IMR-90 (cell line): ENCODE measurements at regions not wholly inside any gene's neighbourhood (a gene's known extent, or its start where the extent isn't known, plus 50 kb on each side); places are given as distances from the start of the nearest gene placed in this dataset.

Source experiments
- ATAC-seq: fragments of 200-7000 bp; cut with Tn5 transposase; 2 replicates; pipeline ENCODE4 v1.9.1; 2020; ENCODE audit warnings: low read depth, mild to moderate bottlenecking, moderate library complexity
- BruUV-seq: library from RNA; stranded (reverse); fragments of 400-500 nt; replicated peaks from 2 replicates; lab custom pipeline; 2021; lab: Mats Ljungman, UMichigan
- CTCF ChIA-PET: fragments of 300-600 bp; formaldehyde crosslinking; extraction: SDS; loops from one replicate; lab custom pipeline; 2021; ENCODE audit warnings: antibody characterized with exemption; lab: Yijun Ruan, JAX
- POLR2A ChIA-PET: fragments of 300-600 bp; sonication (Branson Sonifier 250); formaldehyde crosslinking; loops from one replicate; lab custom pipeline; 2022; ENCODE audit warnings: antibody characterized with exemption; ENCODE audit not compliant: unreplicated experiment; lab: Charles Lee
- DNase-seq: peaks from one replicate; pipeline ENCODE4 v3.0.0; 2013
- H2AFZ ChIP-seq: replicated peaks from 2 replicates; pipeline ENCODE3; 2013; ENCODE audit warnings: low read length, mild to moderate bottlenecking; ENCODE audit not compliant: poor library complexity
- H2AK5ac ChIP-seq: 2 replicates; pipeline ENCODE4 v1.6.1; 2013; ENCODE audit warnings: low read depth, low read length, inconsistent platforms
- H2AK9ac ChIP-seq: replicated peaks from 2 replicates; pipeline ENCODE3; 2013; ENCODE audit warnings: mild to moderate bottlenecking, low read depth, low read length, moderate library complexity; ENCODE audit not compliant: poor library complexity
- H2BK120ac ChIP-seq: 2 replicates; pipeline ENCODE4 v1.6.1; 2013; ENCODE audit warnings: low read depth, low read length, inconsistent platforms
- H2BK15ac ChIP-seq: 3 replicates; pipeline ENCODE4 v1.6.1; 2013; ENCODE audit warnings: low read depth, low read length, inconsistent platforms
- H2BK20ac ChIP-seq: 2 replicates; pipeline ENCODE4 v1.6.1; 2013; ENCODE audit warnings: low read depth, mild to moderate bottlenecking, inconsistent platforms, low read length, moderate library complexity
- H2BK5ac ChIP-seq: 2 replicates; pipeline ENCODE4 v1.6.1; 2013; ENCODE audit warnings: mild to moderate bottlenecking, low read depth, low read length, inconsistent platforms; ENCODE audit not compliant: poor library complexity, severe bottlenecking
- H3K14ac ChIP-seq: replicated peaks from 2 replicates; pipeline ENCODE4 v1.6.1; 2013; ENCODE audit warnings: low read depth, low read length, inconsistent platforms
- H3K18ac ChIP-seq: 2 replicates; pipeline ENCODE4 v1.6.1; 2013; ENCODE audit warnings: low read depth, low read length, control low read depth
- H3K23ac ChIP-seq: 2 replicates; pipeline ENCODE4 v1.6.1; 2013; ENCODE audit warnings: low read depth, low read length, inconsistent platforms
- H3K27ac ChIP-seq: 2 replicates; pipeline ENCODE4 v1.5.1; 2013; ENCODE audit warnings: mild to moderate bottlenecking, control low read depth, low read length; ENCODE audit not compliant: insufficient read depth
- H3K27me3 ChIP-seq: 2 replicates; pipeline ENCODE4 v1.6.1; 2013; ENCODE audit warnings: low read length; ENCODE audit not compliant: control insufficient read depth, insufficient read depth
- H3K36me3 ChIP-seq: 2 replicates; pipeline ENCODE4 v1.6.1; 2013; ENCODE audit warnings: low read length, mixed read lengths; ENCODE audit not compliant: control insufficient read depth, insufficient read depth
- H3K4ac ChIP-seq: 2 replicates; pipeline ENCODE4 v1.6.1; 2013; ENCODE audit warnings: low read depth, low read length, inconsistent platforms
- H3K4me1 ChIP-seq: 2 replicates; pipeline ENCODE4 v1.6.1; 2013; ENCODE audit warnings: low read length, mixed read lengths; ENCODE audit not compliant: control insufficient read depth, insufficient read depth
- H3K4me2 ChIP-seq: 2 replicates; pipeline ENCODE4 v1.6.1; 2013; ENCODE audit warnings: low read depth, mild to moderate bottlenecking, control low read depth, low read length, moderate library complexity
- H3K4me3 ChIP-seq: 2 replicates; pipeline ENCODE4 v1.5.1; 2013; ENCODE audit warnings: low read depth, mild to moderate bottlenecking, control low read depth, low read length, moderate library complexity; ENCODE audit not compliant: insufficient read depth
- H3K56ac ChIP-seq: 2 replicates; pipeline ENCODE4 v1.6.1; 2013; ENCODE audit warnings: low read length, inconsistent platforms; ENCODE audit not compliant: insufficient read depth; ENCODE audit errors: extremely low read depth
- H3K79me1 ChIP-seq, 2 experiments: 2 replicates each; pipeline ENCODE4 v1.6.1; 2013; ENCODE audit warnings: low read length in 2 of 2, inconsistent platforms in 1 of 2, low read depth in 1 of 2
- H3K9ac ChIP-seq: 2 replicates; pipeline ENCODE4 v1.6.1; 2013; ENCODE audit warnings: low read depth, low read length, control low read depth
- H3K9me1 ChIP-seq: 2 replicates; pipeline ENCODE4 v1.6.1; 2013; ENCODE audit warnings: low read length, inconsistent platforms; ENCODE audit not compliant: insufficient read depth
- H3K9me3 ChIP-seq: 2 replicates; pipeline ENCODE4 v1.6.1; 2013; ENCODE audit warnings: low read length; ENCODE audit not compliant: control insufficient read depth, insufficient read depth
- H4K20me1 ChIP-seq: 2 replicates; pipeline ENCODE4 v1.6.1; 2013; ENCODE audit warnings: low read length, inconsistent platforms; ENCODE audit not compliant: insufficient read depth
- H4K5ac ChIP-seq: 2 replicates; pipeline ENCODE4 v1.6.1; 2013; ENCODE audit warnings: mild to moderate bottlenecking, low read depth, low read length, control low read depth
- H4K8ac ChIP-seq, 2 experiments: 2 replicates each; pipeline ENCODE4 v1.6.1; 2013; ENCODE audit warnings: low read depth in 2 of 2, low read length in 2 of 2, control low read depth in 1 of 2, inconsistent platforms in 1 of 2
- H4K91ac ChIP-seq: 2 replicates; pipeline ENCODE4 v1.6.1; 2013; ENCODE audit warnings: low read depth, low read length, inconsistent platforms; ENCODE audit not compliant: insufficient read depth
- CEBPB ChIP-seq: IDR thresholded peaks from 2 replicates; pipeline ENCODE4 v1.6.1; 2012; ENCODE audit warnings: low read depth, low read length, improper control_type of control experiment
- FOS ChIP-seq: fragments of 150-350 bp; IDR thresholded peaks from 2 replicates; pipeline ENCODE4 v1.6.1; 2016; ENCODE audit warnings: low read depth, low read length
- WGBS, 2 experiments: methylation state at CpG; one replicate each; pipeline versions ENCODE4 v1.1.5 to v1.1.7; 2013; ENCODE audit warnings: missing lambda C conversion rate in 2 of 2; ENCODE audit not compliant: insufficient read length in 1 of 2; ENCODE audit errors: extremely low coverage in 2 of 2; 5-methylcytosine and 5-hydroxymethylcytosine counted together
- dilution Hi-C: fragments of 300-500 bp; cut with HindIII; formaldehyde crosslinking; loops from one replicate; pipeline ENCODE4 v1.14.3; 2018; ENCODE audit warnings: low sequenced_read_pairs; ENCODE audit not compliant: unreplicated experiment
- in situ Hi-C: fragments of 300-500 bp; cut with MboI; formaldehyde crosslinking; loops from 3 replicates; pipeline ENCODE4 v1.14.3; 2019; ENCODE audit warnings: low sequenced_read_pairs, inconsistent platforms, mixed read lengths
- intact Hi-C: fragments of 100-400 bp; cut with micrococcal nuclease; formaldehyde crosslinking; loops from 2 replicates; pipeline ENCODE4 v1.10.0; 2022

- Histone ChIP-seq H3K4me1 (peaks cover 5% of the 10 kb centered on the region; the same call in 1 of the 2 replicates), H2BK15ac (no peak overlapping the region), H3K56ac (no peak overlapping the region), H3K4me3 (no peak overlapping the region), H3K4me2 (no peak overlapping the region), H2AK9ac (peak overlapping the region; percentile 44), H3K14ac (no peak overlapping the region), H3K27me3 (peaks cover 8% of the 10 kb centered on the region), H4K5ac (no peak overlapping the region), H3K9ac (no peak overlapping the region), H3K23ac (no peak overlapping the region), H3K18ac (no peak overlapping the region), H3K36me3 (no peaks in the 10 kb centered on the region), H2BK120ac (no peak overlapping the region), H3K4ac (no peak overlapping the region), H2BK5ac (no peak overlapping the region), H2BK20ac (no peak overlapping the region), H4K20me1 (no peaks in the 10 kb centered on the region), H4K91ac (no peak overlapping the region), H3K27ac (no peak overlapping the region), H4K8ac (no peak overlapping the region), H2AK5ac (no peak overlapping the region), H3K79me1 (no peaks in the 10 kb centered on the region), H2AFZ (no peak overlapping the region), H3K9me1 (0 out of 2 replicates have a peak, but pooled peaks cover 3% of the 10 kb centered on the region), H3K9me3 (no peaks in the 10 kb centered on the region)
- dilution Hi-C loops, result no loop called here
- no TSS peak for BruUV-seq
- no CpG with 5 or more reads among the region's 4 CpGs for WGBS, 2 experiments
- intact Hi-C loops, result no loop called here
- in situ Hi-C loops, result no loop called here
- CTCF ChIA-PET, result no interaction called here
- POLR2A ChIA-PET, result no interaction called here
- TF ChIP-seq CEBPB (no peak), FOS (no peak)
- ATAC-seq, result no peak
- DNase-seq, result no peak
Observed at GRCh38 chr10:78764846-78765430, 303.8 kb upstream of the ZMIZ1 start.
